ENCODE measurements at regions not wholly inside any gene's neighbourhood (a gene's known extent, or its start where the extent isn't known, plus 50 kb on each side); places are given as distances from the start of the nearest gene placed in this dataset.

DNA sequence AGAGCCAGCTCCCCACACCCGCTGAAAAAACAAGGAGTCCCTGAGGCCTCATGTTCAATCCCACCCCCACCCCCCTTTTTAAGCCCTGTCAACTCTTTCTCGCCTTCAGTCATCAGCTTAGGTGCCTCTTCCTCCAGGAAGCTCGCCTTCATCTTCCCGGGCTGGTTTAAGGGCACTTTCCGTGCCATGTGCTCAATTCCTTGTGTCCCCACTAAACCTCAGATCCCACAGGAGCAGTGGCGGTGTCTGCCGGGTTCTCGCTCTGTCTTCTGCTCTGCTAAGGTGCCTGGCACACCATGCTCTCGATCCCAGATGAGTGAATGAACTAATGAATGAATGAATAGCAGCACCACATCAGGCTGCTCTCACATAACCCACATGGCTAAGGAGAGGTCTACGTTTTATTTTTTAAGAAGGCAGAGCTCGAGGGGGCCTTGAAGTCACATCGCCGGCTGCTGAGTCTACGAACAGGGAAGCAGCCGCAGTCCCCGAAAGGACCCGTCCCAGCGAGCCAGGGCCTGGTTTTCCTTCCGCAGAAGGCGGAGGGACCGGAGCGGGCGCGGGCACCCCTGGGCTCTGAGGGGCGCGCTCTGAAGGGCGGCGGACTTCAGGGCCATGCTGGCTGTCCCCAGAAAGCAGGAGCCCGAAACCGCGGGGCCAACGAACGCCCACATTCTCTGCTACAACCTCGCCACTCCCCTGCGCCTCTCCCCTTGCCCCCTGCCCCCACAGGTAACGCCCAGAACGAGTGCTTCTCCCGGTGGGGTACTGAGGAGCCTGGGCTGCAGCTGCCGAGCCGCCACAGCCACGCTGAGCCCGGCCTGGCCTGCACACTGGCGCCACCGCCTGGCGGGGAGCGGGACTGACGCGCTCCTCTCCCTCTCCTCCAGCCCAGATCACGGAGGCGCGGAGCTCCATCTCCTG, 73.4 kb upstream of the KCNMA1 start:
- Histone ChIP-seq H3K36me3 (ENCODE audit: insufficient read depth, low read length, poor library complexity, severe bottlenecking) (no peaks in the 10 kb centered on the region), H3K4me1 (ENCODE audit: insufficient read depth, low read length, poor library complexity, severe bottlenecking) (peaks cover 10% of the 10 kb centered on the region), H3K4me3 (ENCODE audit: low read depth, low read length, poor library complexity, severe bottlenecking) (peak overlapping the region; percentile 31), H3K27ac (ENCODE audit: low read depth, low read length, poor library complexity, severe bottlenecking) (no peak overlapping the region), H3K27me3 (replicated peaks; ENCODE audit: insufficient read depth, low read depth, low read length, poor library complexity) (no peaks in the 10 kb centered on the region), H3K9me3 (ENCODE audit: low read depth, low read length, poor library complexity, severe bottlenecking) (no peaks in the 10 kb centered on the region)
- ChIA-PET POLR2A (ENCODE audit: low non-redundant PET) (no interaction called here), CTCF (interaction anchor here (0.5 to 1.5 kb wide), 5 partner anchors 9 to 545 kb away, joined by 3 to 5 read pairs (median 3); no protein-coding TSS in a partner anchor)
- DNase-seq (ENCODE audit: low spot score), result peak; percentile 76
- intact Hi-C loops (cut with micrococcal nuclease; ENCODE audit: unreplicated experiment), result loop anchor here (5.0 kb wide), 2 partner anchors 59 to 544 kb away; no protein-coding TSS in a partner anchor
- BruUV-seq (replicated peaks), result no TSS peak
- no peak for TF ChIP-seq EZH2 (IDR thresholded peaks at IDR 0.05; ENCODE audit: borderline replicate concordance, low read depth, low read length, poor library complexity, severe bottlenecking)
- TF ChIP-seq, protein P1, sequence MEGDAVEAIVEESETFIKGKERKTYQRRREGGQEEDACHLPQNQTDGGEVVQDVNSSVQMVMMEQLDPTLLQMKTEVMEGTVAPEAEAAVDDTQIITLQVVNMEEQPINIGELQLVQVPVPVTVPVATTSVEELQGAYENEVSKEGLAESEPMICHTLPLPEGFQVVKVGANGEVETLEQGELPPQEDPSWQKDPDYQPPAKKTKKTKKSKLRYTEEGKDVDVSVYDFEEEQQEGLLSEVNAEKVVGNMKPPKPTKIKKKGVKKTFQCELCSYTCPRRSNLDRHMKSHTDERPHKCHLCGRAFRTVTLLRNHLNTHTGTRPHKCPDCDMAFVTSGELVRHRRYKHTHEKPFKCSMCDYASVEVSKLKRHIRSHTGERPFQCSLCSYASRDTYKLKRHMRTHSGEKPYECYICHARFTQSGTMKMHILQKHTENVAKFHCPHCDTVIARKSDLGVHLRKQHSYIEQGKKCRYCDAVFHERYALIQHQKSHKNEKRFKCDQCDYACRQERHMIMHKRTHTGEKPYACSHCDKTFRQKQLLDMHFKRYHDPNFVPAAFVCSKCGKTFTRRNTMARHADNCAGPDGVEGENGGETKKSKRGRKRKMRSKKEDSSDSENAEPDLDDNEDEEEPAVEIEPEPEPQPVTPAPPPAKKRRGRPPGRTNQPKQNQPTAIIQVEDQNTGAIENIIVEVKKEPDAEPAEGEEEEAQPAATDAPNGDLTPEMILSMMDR (conservative IDR thresholded peaks at IDR 0.05; ENCODE audit: low read depth, low read length), result peak; percentile 99

DNA sequence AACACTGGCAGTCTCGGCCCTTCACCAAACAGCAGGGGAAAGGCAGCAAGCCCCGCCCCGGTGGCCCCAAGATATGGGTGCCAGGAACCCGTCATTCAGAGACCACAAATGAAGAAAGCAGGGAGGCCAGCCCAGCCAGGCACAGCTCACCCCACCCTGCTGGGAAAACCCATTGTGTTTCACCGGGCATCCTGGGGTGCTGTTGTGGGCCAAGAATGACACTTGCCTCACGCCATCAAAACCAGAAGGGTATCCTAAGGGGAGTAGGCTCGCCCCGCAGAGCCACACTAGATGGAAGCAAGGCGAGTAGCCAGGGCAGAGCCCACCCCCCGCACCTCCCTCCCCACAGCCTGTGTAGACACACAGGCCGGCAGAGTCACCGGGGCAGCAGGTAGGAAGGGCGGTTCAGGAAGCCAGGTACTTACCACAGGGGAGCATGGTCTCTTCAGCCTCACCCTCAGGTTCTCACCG, 72.5 kb upstream of the KCNMA1 start:
- H3K9me3 ChIP-seq (ENCODE audit: low read depth, low read length, poor library complexity, severe bottlenecking), result no peaks in the 10 kb centered on the region
- BruUV-seq (replicated peaks), result no TSS peak
- intact Hi-C loops (cut with micrococcal nuclease; ENCODE audit: unreplicated experiment), result loop anchor here (5.0 kb wide), 2 partner anchors 58 to 543 kb away; no protein-coding TSS in a partner anchor
- H3K4me1 ChIP-seq (ENCODE audit: insufficient read depth, low read length, poor library complexity, severe bottlenecking), result peaks cover 10% of the 10 kb centered on the region
- no peak overlapping the region for H3K27ac ChIP-seq (ENCODE audit: low read depth, low read length, poor library complexity, severe bottlenecking)
- ChIA-PET CTCF (interaction anchor here (1.5 kb wide), 1 partner anchor 9 kb away, joined by 3 read pairs; no protein-coding TSS in a partner anchor), POLR2A (ENCODE audit: low non-redundant PET) (no interaction called here)
- no peak for DNase-seq (ENCODE audit: low spot score)
- no peak overlapping the region for H3K4me3 ChIP-seq (ENCODE audit: low read depth, low read length, poor library complexity, severe bottlenecking)
- no peaks in the 10 kb centered on the region for H3K27me3 ChIP-seq (replicated peaks; ENCODE audit: insufficient read depth, low read depth, low read length, poor library complexity)
- no peaks in the 10 kb centered on the region for H3K36me3 ChIP-seq (ENCODE audit: insufficient read depth, low read length, poor library complexity, severe bottlenecking)
- TF ChIP-seq EZH2 (IDR thresholded peaks at IDR 0.05; ENCODE audit: borderline replicate concordance, low read depth, low read length, poor library complexity, severe bottlenecking), result no peak
- TF ChIP-seq, protein P1 (conservative IDR thresholded peaks at IDR 0.05; ENCODE audit: low read depth, low read length), result no peak

DNA sequence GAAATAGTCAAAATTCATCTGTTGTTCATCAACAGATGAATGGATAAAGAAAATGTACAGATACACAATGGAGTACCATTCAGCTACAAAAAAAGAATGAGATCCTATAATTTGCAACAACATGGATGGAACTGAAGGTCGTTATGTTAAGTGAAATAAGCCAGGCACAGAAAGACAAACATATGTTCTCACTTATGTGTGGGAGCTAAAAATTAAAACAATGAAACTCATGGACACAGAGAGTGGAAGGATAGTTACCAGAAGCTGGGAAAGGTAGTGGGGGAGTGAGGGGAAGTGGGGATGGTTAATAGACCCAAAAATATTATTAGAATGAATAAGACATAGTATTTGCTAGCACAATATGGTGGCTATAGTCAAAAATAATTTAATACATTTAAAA, 70.0 kb upstream of the KCNMA1 start:
- Histone ChIP-seq H3K9me3 (ENCODE audit: low read depth, low read length, poor library complexity, severe bottlenecking) (no peaks in the 10 kb centered on the region), H3K27ac (ENCODE audit: low read depth, low read length, poor library complexity, severe bottlenecking) (no peak overlapping the region), H3K36me3 (ENCODE audit: insufficient read depth, low read length, poor library complexity, severe bottlenecking) (no peaks in the 10 kb centered on the region), H3K27me3 (replicated peaks; ENCODE audit: insufficient read depth, low read depth, low read length, poor library complexity) (no peaks in the 10 kb centered on the region), H3K4me3 (ENCODE audit: low read depth, low read length, poor library complexity, severe bottlenecking) (no peak overlapping the region), H3K4me1 (ENCODE audit: insufficient read depth, low read length, poor library complexity, severe bottlenecking) (no peaks in the 10 kb centered on the region)
- no peak for TF ChIP-seq EZH2 (IDR thresholded peaks at IDR 0.05; ENCODE audit: borderline replicate concordance, low read depth, low read length, poor library complexity, severe bottlenecking)
- TF ChIP-seq, protein P1 (conservative IDR thresholded peaks at IDR 0.05; ENCODE audit: low read depth, low read length), result no peak
- CTCF ChIA-PET, result no interaction called here
- no TSS peak for BruUV-seq (replicated peaks)
- DNase-seq (ENCODE audit: low spot score), result no peak
- intact Hi-C loops (cut with micrococcal nuclease; ENCODE audit: unreplicated experiment), result no loop called here
- POLR2A ChIA-PET (ENCODE audit: low non-redundant PET), result no interaction called here
